T1000 (cell line): ENCODE measurements at regions not wholly inside any gene's neighbourhood (a gene's known extent, or its start where the extent isn't known, plus 50 kb on each side); places are given as distances from the start of the nearest gene placed in this dataset.

Experiments
- DNase-seq: peaks from one replicate; lab custom pipeline; 2025; ENCODE audit warnings: mixed read lengths; lab: John Stamatoyannopoulos, UW

GRCh38 chr20:58162986-58163385 is 65.5 kb downstream of the ANKRD60 start:
- DNase-seq, result no peak

DNA sequence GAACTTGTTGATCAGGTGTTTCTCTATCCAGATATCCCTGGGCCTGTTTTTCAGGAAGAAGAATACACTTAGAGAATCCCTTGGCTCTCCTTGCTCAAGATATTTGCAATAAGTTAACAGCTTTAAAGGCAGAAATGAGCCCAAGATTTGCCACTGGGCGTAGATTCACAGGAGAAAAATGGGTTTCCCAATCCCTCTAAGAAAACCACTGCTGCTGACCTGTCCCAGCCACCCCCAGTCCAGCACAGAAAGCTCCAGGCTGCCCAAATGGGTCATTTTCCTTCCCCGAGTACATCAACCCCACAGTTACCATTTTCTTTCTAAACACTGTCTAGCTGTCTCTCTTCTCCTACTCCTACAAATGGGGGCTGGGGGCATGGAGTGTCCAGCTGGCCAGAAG is 67.3 kb downstream of the ANKRD60 start:
- DNase-seq, result no peak

GRCh38 chr20:58160451-58161061 is 67.9 kb downstream of the ANKRD60 start:
- DNase-seq, result no peak

DNA sequence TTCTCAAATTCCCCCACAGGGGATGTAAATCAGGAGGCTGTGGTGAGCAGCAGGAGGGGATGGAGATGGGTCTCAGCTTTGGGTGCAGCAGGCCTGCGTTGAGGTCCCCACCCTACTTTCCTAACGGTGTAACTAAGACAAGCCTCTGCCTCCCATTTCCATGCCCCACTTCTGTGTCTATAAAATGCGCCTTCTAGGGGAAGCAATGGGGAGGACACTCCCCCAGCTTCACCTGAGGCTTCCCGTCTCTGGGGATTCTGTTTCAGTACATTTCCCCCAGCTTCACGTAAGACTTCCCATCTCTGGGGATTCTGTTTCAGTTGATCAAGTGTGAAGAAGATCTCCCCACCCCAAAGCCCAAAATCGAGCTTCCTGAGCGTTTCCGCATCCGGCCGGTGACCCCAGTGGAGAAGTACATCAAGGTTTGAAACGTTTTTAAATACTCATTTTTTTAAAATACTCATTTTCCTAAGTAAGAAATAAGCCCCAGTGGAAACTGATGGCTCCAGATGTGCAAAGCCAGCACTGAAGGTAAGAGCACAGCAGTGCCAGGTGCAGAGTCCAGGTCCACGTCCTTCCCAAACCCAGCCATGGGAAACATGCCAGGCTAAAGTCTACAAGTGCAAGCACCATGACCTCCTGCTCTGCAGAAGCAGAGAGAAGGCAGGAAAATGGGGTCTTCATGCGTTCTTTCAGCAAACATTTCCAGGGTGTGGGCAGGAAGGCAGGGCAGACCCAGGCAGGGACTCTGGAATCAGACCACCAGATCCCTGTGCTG is 73.1 kb downstream of the ANKRD60 start:
- DNase-seq, result no peak

- no peak for DNase-seq
Measured at GRCh38 chr20:58154113-58154512, 74.3 kb downstream of the ANKRD60 start.

DNA sequence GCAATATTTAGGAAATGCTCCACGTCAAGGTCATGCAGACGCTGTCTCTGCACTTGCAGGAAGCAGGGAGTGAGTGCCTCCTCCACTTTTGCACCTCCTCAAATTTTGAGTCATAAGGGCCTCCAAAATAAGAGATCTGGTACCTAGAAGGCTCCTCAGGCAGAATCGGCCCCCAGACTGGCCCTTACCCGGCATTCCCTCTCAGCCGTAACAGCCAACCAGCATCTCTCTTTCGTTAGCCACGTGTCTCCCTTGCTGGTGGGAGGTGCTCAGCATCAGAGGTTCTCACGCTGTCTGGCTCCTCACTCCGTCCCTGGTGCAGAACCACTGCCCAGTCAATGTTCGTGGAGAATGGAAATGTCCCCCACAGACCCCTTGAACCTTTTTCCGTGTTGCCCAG is 75.3 kb downstream of the ANKRD60 start:
- no peak for DNase-seq

DNA sequence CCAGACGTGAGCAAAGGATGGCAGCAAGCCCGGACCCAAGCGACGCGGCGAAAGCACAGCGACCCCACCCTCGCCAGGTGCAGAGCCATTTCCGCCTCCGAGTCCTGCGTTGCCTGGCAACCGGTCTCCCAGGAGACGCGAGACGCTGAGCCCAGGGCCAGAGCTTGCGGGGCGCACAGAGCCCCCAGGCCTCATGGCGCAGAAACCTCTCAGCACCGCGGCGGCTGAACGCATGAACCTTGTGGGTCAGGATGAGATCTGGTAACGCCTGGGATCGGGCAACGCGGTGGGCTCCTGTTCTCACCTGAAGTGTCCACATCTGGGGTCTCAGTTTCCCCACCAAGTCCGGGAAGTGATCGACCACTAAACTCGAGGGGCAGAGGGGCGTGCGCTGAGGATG is 77.7 kb downstream of the ANKRD60 start:
- no peak for DNase-seq

DNA sequence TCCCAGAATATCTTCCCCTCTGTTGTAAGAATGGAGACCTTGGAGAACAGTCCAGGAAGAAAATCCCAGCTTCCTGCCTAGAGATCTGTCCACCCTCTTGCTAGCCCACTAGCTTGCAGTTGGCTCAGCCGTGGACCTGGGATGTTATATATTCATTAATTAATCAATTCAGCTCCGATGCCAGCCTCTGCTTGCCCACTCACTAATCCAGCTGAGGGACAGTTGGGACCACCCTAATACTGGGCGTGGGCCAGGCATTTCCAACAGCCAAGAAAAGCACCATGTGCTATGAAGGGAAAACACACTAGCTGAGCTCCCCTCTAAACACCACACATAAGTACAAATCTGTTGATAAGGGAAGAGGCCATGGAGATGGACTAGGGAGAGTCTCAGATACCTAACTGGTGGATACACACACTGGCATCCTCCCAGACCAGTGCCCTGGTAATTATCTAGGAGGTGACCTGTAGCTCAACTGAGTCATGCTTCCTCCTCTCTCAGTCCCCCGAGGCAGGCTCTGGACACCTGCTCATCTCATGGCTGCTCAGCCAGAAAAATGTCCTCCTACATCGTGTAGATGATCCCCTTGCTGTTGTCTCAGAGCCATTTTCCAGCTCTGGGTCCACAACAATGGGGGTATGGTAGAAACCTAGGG is 78.9 kb downstream of the ANKRD60 start:
- DNase-seq, result no peak

GRCh38 chr20:58148891-58149290 is 79.6 kb downstream of the ANKRD60 start:
- no peak for DNase-seq

DNA sequence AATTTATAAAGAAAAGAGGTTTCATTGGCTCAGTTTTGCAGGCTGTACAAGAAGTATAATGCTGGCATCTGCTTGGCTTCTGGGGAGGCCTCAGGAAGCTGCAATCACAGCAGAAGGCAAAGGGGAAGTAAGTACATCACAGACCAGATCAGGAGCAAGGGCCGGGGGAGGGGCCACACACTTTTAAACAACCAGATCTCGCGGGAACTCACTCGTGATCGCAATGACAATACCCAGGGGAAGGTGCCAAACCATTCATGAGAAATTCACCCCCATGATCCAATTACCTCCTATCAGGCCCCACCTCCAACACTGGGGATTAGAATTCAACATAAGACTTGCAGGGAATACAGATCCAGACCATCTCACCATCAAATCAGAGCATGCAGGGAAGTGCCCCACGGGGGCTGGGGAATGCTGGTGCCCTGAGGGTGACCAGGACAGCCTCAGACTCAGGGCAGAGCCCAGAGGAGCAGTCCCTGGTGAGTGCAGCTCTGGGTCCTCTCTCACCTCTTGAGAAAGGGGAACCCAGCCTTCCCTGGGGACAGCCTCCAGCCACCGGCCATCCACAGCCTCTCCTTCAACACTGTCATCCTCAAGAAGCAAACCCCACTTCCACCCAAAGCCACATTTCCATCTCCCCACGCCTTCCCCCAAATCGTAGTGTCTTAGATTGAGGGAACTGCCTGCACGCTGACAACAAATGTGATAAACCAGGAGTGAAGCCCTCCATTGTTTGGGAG is 80.7 kb downstream of the ANKRD60 start:
- no peak for DNase-seq

- no peak for DNase-seq
Measured at GRCh38 chr20:58146746-58147140, 81.7 kb downstream of the ANKRD60 start.

GRCh38 chr20:58146081-58146745 is 82.2 kb downstream of the ANKRD60 start:
- DNase-seq, result no peak

GRCh38 chr20:58145506-58146080 is 82.9 kb downstream of the ANKRD60 start:
- DNase-seq, result no peak

GRCh38 chr20:58144096-58144495 is 84.4 kb downstream of the ANKRD60 start:
- DNase-seq, result no peak

DNA sequence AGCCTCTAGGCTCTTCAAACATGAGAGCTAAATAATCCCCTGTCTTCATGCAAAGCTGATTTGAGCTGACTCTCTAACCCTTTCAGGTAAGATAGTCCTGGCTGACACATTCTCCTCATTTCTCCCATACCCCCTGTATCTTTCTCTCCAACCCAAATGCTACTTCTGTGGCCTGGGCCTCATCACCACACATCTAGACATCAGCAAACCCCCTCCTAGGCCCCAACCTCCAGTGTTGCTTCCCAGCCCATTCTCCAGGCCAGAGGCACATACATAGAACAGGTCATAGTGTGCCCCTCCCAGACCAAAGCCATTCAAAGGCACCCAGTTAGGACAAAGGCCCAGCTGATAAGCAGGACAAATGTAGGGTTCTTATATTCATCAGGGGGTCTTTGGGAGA is 84.9 kb downstream of the ANKRD60 start:
- no peak for DNase-seq

GRCh38 chr20:58142843-58143185 is 85.6 kb downstream of the ANKRD60 start:
- DNase-seq, result no peak

DNA sequence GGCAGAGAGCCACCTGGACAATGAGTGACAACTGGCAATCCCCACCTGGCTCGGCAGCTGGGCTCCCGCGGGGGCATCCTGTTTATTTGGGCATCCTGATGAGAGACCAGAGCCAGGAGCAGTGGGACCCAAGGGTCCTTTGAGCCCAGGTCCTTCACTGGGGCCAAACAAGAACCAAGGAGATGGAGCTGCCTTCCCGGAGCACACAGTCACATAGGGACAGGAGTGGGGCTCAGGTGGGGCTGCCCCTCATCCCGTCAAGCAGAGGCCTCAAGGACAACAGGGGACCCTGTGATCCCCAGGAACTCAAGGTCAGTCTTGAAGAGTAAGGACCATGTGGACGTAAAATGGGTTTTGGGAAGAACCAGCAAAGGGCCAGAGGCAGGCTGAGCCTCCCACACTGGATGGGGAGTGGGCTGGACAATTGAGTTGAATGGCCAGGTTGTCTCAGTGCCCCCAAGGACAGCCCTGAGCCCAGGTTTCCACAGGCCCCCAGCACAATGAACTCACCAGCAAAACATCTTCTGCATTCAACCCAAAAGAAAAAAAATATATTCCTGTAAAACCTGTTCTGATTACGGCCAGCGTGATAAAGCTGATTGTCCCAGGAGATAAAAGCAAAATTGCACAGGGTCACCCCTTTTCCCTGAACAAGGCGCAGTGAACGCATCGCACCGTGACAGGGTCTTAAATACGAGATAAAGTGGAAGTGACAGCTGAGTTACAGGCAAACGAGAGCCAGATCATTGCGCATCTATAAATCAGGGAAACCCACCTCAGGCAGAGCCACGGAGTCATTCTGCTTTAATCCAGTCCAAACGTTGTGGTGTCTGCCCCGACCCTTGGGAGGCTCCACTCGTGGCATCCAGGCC is 86.2 kb downstream of the ANKRD60 start:
- DNase-seq, result no peak

DNA sequence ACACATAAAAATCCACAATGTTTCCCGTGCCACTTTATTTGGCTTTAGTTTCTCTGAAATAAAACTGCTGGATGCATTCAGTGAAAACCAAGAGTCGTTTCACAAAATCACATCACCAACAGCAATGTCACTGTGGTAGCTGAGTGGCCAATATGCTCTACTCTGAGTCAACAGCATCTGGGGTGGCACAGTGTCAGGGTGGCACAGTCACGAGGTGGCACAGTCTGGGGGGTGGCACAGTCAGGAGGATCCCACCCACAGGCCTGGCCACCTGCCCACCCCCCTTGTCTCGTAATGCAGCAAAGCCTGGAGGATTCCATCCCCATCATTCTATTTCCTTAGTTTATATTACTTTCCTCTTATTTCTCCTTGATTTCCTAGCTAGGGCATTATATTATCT is 87.0 kb downstream of the ANKRD60 start:
- no peak for DNase-seq

GRCh38 chr20:58140787-58141425 is 87.5 kb downstream of the ANKRD60 start:
- DNase-seq, result no peak
